Gastroesophageal sphincter (tissue), 3 donors: ENCODE measurements at regions not wholly inside any gene's neighbourhood (a gene's known extent, or its start where the extent isn't known, plus 50 kb on each side); places are given as distances from the start of the nearest gene placed in this dataset.

Source experiments
- CTCF ChIP-seq, 4 experiments: fragments of 200-600 bp in 2 of 4; fragments of 450-650 bp in 2 of 4; sonication (generic) in 1 of 4; IDR thresholded peaks; one replicate each; pipeline ENCODE4 v1.5.1; 2017 to 2019; ENCODE audit warnings: antibody characterized with exemption in 4 of 4, mild to moderate bottlenecking in 2 of 4, moderate library complexity in 2 of 4
- EP300 ChIP-seq: sonication (generic); formaldehyde crosslinking; IDR thresholded peaks from one replicate; pipeline ENCODE4 v1.6.1; 2017; ENCODE audit warnings: antibody characterized with exemption, mild to moderate bottlenecking
- POLR2A ChIP-seq, 2 donors: fragments of 450-650 bp; IDR thresholded peaks; one replicate each; pipeline ENCODE4 v1.6.1; 2017; ENCODE audit warnings: antibody characterized with exemption in 2 of 2, mild to moderate bottlenecking in 2 of 2, moderate library complexity in 1 of 2
- POLR2AphosphoS5 ChIP-seq: sonication (generic); formaldehyde crosslinking; IDR thresholded peaks from one replicate; pipeline ENCODE4 v1.6.1; 2017; ENCODE audit warnings: antibody characterized with exemption

- TF ChIP-seq CTCF (IDR thresholded peaks at IDR 0.05) (no peak), EP300 (no peak), POLR2AphosphoS5 (no peak), POLR2A (IDR thresholded peaks at IDR 0.05) (no peak)
Observed at GRCh38 chr22:42187646-42188045, 57.0 kb upstream of the CYP2D6 start.
